B cell (primary cell): ENCODE measurements at regions not wholly inside any gene's neighbourhood (a gene's known extent, or its start where the extent isn't known, plus 50 kb on each side); places are given as distances from the start of the nearest gene placed in this dataset.

ENCODE experiments used
- ATAC-seq: fragments of 200-7000 bp; cut with Tn5 transposase; one replicate; pipeline ENCODE4 v1.10.0; 2021; ENCODE audit warnings: low read depth, mild to moderate bottlenecking, moderate number of reproducible peaks, moderate library complexity
- CTCF ChIA-PET: fragments of 350-600 bp; sonication (Branson Sonifier 250); formaldehyde crosslinking; loops from one replicate; lab custom pipeline; 2021; ENCODE audit warnings: antibody characterized with exemption, inconsistent platforms; lab: Charles Lee
- POLR2A ChIA-PET: fragments of 350-600 bp; sonication (Branson Sonifier 250); formaldehyde crosslinking; loops from one replicate; lab custom pipeline; 2021; ENCODE audit warnings: antibody characterized with exemption; lab: Charles Lee
- DNase-seq: peaks from one replicate; pipeline ENCODE4 v3.0.0; 2013
- H2AFZ ChIP-seq: 2 replicates; pipeline ENCODE4 v1.6.1; 2012; ENCODE audit warnings: mild to moderate bottlenecking, low read depth, low read length; ENCODE audit not compliant: insufficient read depth, poor library complexity, severe bottlenecking
- H3K27ac ChIP-seq, 2 donors: 1 replicate in 1 of 2; 2 replicates in 1 of 2; pipeline ENCODE4 v1.5.1; 2012 to 2013; ENCODE audit warnings: low read length in 2 of 2, mild to moderate bottlenecking in 2 of 2, moderate library complexity in 1 of 2
- H3K27me3 ChIP-seq, 4 experiments: fragments of 200-600 bp in 1 of 4; sonication (generic) in 1 of 4; replicated peaks in 1 of 4; 1 replicate in 2 of 4; 2 replicates in 2 of 4; pipeline versions ENCODE4 v1.6.1 to v1.7.0; 2013 to 2016; ENCODE audit warnings: low read length in 3 of 4, mild to moderate bottlenecking in 2 of 4, mixed read lengths in 1 of 4, moderate library complexity in 1 of 4; ENCODE audit not compliant: insufficient read depth in 4 of 4, control insufficient read depth in 3 of 4; ENCODE audit errors: control extremely low read depth in 1 of 4
- H3K36me3 ChIP-seq, 2 experiments: replicated peaks in 1 of 2; 1 replicate in 1 of 2; 2 replicates in 1 of 2; pipeline versions ENCODE4 v1.6.1 to v1.7.1; 2013; ENCODE audit warnings: low read length in 1 of 2; ENCODE audit not compliant: insufficient read depth in 2 of 2, control insufficient read depth in 1 of 2; ENCODE audit errors: control extremely low read depth in 1 of 2, extremely low read depth in 1 of 2
- H3K4me1 ChIP-seq, 2 donors: fragments of 200-600 bp in 1 of 2; sonication (generic) in 1 of 2; 1 replicate in 1 of 2; 2 replicates in 1 of 2; pipeline versions ENCODE4 v1.5.1 to v1.6.1; 2013 to 2017; ENCODE audit warnings: low read length in 2 of 2; ENCODE audit not compliant: control insufficient read depth in 2 of 2, insufficient read depth in 2 of 2
- H3K4me2 ChIP-seq: replicated peaks from 2 replicates; pipeline ENCODE3; 2012; ENCODE audit warnings: mild to moderate bottlenecking, low read depth, low read length; ENCODE audit not compliant: poor library complexity, severe bottlenecking
- H3K4me3 ChIP-seq, 5 experiments: fragments of 200-600 bp in 1 of 5; sonication (generic) in 1 of 5; 1 replicate in 3 of 5; 2 replicates in 2 of 5; pipeline versions ENCODE4 v1.5.1 to v1.7.0; 2011 to 2016; ENCODE audit warnings: low read length in 4 of 5, mild to moderate bottlenecking in 4 of 5, low read depth in 2 of 5, control low read depth in 1 of 5, moderate library complexity in 1 of 5; ENCODE audit not compliant: insufficient read depth in 1 of 5; ENCODE audit errors: control extremely low read depth in 1 of 5, extremely low read depth in 1 of 5
- H3K79me2 ChIP-seq: fragments of 200-600 bp; sonication (generic); one replicate; pipeline ENCODE4 v1.6.0; 2016; ENCODE audit warnings: low read length; ENCODE audit not compliant: control insufficient read depth, insufficient read depth
- H3K9ac ChIP-seq: fragments of 200-600 bp; sonication (generic); 2 replicates; pipeline ENCODE4 v1.6.1; 2017; ENCODE audit warnings: mild to moderate bottlenecking, low read length, moderate library complexity
- H3K9me3 ChIP-seq, 3 donors: one replicate each; pipeline versions ENCODE4 v1.6.1 to v1.7.1; 2013; ENCODE audit warnings: low read length in 2 of 3; ENCODE audit not compliant: control insufficient read depth in 2 of 3, insufficient read depth in 1 of 3; ENCODE audit errors: control extremely low read depth in 1 of 3
- H4K20me1 ChIP-seq: 2 replicates; pipeline ENCODE4 v1.6.0; 2012; ENCODE audit warnings: mild to moderate bottlenecking, low read length; ENCODE audit not compliant: insufficient read depth, control insufficient read depth, poor library complexity, severe bottlenecking
- H3K27ac Mint-ChIP-seq: one replicate; pipeline ENCODE4 v1.8.0; 2021; ENCODE audit warnings: mixed read lengths
- H3K27me3 Mint-ChIP-seq: one replicate; pipeline ENCODE4 v1.8.0; 2021; ENCODE audit warnings: mixed read lengths
- H3K4me1 Mint-ChIP-seq: one replicate; pipeline ENCODE4 v1.8.0; 2021; ENCODE audit warnings: mixed read lengths
- H3K4me3 Mint-ChIP-seq: one replicate; pipeline ENCODE4 v1.8.0; 2021; ENCODE audit warnings: mixed read lengths
- H3K9me3 Mint-ChIP-seq: one replicate; pipeline ENCODE4 v1.8.0; 2022; ENCODE audit warnings: mixed read lengths; ENCODE audit not compliant: insufficient read depth
- EZH2 ChIP-seq: IDR thresholded peaks from 2 replicates; pipeline ENCODE4 v1.6.1; 2012; ENCODE audit warnings: borderline replicate concordance, low read depth, mild to moderate bottlenecking, moderate library complexity, low read length; ENCODE audit not compliant: insufficient read depth, poor library complexity, severe bottlenecking
- WGBS: methylation state at CpG from one replicate; pipeline ENCODE4 v1.1.5; 2013; ENCODE audit warnings: missing lambda C conversion rate; ENCODE audit not compliant: insufficient coverage; 5-methylcytosine and 5-hydroxymethylcytosine counted together
- intact Hi-C: fragments of 100-400 bp; cut with micrococcal nuclease; formaldehyde crosslinking; loops from one replicate; pipeline ENCODE4 v1.10.0; 2022
- TF ChIP-seq, protein P1 (sequence below): fragments of 200-600 bp; IDR thresholded peaks from one replicate; pipeline ENCODE4 v1.8.0; 2022; ENCODE audit warnings: antibody characterized with exemption, mild to moderate bottlenecking

DNA sequence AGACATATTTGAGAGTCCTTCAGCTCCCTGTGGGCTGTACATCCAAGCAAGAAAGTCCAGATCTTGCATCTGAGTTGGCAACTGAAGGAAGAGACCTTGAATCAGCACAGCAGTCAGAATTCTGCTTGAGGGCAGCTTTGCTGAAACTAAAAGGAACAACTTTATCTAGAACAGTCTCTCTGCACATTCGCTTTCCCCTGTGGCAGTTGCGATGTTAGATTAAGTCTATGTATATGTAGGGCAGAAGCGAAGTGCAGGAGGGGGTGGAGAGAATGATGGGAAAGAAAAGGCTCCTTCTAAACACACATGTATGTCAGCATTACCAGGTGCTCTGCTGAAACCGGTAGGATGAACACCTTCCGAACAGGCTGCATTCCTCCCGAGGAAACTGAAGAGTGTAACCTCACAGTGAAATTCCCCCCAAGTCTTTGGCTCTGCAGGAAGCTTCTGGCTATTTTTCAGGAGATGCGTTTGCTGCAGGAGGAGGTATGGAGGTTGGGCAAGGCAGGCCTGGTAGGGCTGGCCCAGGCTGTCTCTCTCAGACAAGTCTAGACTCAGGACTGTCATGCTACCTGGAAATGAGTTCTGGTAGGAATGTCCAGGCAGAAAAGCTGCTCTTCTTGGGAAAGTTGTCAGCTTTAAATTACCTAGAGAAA lies 70.0 kb upstream of the ATL2 start:
- intact Hi-C loops = no loop called here
- POLR2A ChIA-PET = no interaction called here
- peaks cover 0 to 6% (median 0%) of the 10 kb centered on the region in 4 experiments for H3K27me3 ChIP-seq
- no peak for TF ChIP-seq EZH2
- TF ChIP-seq, protein P1, sequence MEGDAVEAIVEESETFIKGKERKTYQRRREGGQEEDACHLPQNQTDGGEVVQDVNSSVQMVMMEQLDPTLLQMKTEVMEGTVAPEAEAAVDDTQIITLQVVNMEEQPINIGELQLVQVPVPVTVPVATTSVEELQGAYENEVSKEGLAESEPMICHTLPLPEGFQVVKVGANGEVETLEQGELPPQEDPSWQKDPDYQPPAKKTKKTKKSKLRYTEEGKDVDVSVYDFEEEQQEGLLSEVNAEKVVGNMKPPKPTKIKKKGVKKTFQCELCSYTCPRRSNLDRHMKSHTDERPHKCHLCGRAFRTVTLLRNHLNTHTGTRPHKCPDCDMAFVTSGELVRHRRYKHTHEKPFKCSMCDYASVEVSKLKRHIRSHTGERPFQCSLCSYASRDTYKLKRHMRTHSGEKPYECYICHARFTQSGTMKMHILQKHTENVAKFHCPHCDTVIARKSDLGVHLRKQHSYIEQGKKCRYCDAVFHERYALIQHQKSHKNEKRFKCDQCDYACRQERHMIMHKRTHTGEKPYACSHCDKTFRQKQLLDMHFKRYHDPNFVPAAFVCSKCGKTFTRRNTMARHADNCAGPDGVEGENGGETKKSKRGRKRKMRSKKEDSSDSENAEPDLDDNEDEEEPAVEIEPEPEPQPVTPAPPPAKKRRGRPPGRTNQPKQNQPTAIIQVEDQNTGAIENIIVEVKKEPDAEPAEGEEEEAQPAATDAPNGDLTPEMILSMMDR = no peak
- no peak overlapping the region for H3K4me3 Mint-ChIP-seq
- H3K4me3 ChIP-seq = no peak overlapping the region
- ATAC-seq (no peak), DNase-seq (no peak)
- H3K36me3 ChIP-seq = no peaks in the 10 kb centered on the region
- H3K9me3 ChIP-seq = no peaks in the 10 kb centered on the region
- no peaks in the 10 kb centered on the region for H4K20me1 ChIP-seq
- no peak overlapping the region for H3K27ac Mint-ChIP-seq
- no peak overlapping the region for H3K9ac ChIP-seq
- peaks cover 21% of the 10 kb centered on the region for H3K27me3 Mint-ChIP-seq
- CTCF ChIA-PET = no interaction called here
- 84% methylated on average over 2 of the region's 7 CpGs for WGBS
- no peak overlapping the region for H3K27ac ChIP-seq
- H3K9me3 Mint-ChIP-seq = no peaks in the 10 kb centered on the region
- no peak overlapping the region for H2AFZ ChIP-seq
- H3K79me2 ChIP-seq = no peaks in the 10 kb centered on the region
- no peaks in the 10 kb centered on the region for H3K4me1 ChIP-seq
- no peaks in the 10 kb centered on the region for H3K4me1 Mint-ChIP-seq
- no peak overlapping the region for H3K4me2 ChIP-seq

DNA sequence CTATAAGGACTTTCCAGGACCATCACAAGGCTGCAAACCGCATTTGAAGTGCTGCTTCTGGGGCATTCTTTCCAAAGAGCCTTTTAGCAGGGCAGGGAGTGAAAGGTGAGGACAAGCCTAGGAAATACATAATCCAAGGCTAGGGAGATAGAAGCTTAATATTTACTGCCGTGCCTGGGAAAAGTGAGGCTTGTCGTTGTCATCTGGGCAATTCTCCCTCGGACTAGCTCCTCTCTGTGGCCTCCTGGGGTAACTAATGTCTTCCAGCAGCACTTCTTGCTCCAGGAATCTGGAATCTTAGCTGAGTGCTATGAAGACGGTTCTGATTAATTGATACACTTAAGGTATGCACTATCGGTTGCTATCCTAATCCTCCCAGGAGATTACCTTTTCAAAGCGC lies 69.3 kb upstream of the ATL2 start:
- WGBS = 65% methylated on average over 4 of the region's 7 CpGs

More for the DNA sequence above, 69.3 kb upstream of the ATL2 start:
- H3K4me1 ChIP-seq = no peaks in the 10 kb centered on the region
- POLR2A ChIA-PET = no interaction called here
- no peak overlapping the region for H3K4me3 ChIP-seq
- intact Hi-C loops = no loop called here
- H3K4me1 Mint-ChIP-seq = no peaks in the 10 kb centered on the region
- TF ChIP-seq, protein P1 = no peak
- no peak for TF ChIP-seq EZH2
- H3K27me3 ChIP-seq = peaks cover 0 to 6% (median 0%) of the 10 kb centered on the region in 4 experiments
- H3K4me2 ChIP-seq = no peak overlapping the region
- no peak overlapping the region for H3K27ac Mint-ChIP-seq
- H3K9ac ChIP-seq = no peak overlapping the region
- CTCF ChIA-PET = no interaction called here
- no peaks in the 10 kb centered on the region for H4K20me1 ChIP-seq
- H3K9me3 Mint-ChIP-seq = no peaks in the 10 kb centered on the region
- DNase-seq (no peak), ATAC-seq (no peak)
- H3K36me3 ChIP-seq = no peaks in the 10 kb centered on the region
- H3K27me3 Mint-ChIP-seq = peaks cover 22% of the 10 kb centered on the region
- no peak overlapping the region for H2AFZ ChIP-seq
- H3K9me3 ChIP-seq = no peaks in the 10 kb centered on the region
- H3K79me2 ChIP-seq = no peaks in the 10 kb centered on the region
- no peak overlapping the region for H3K4me3 Mint-ChIP-seq
- no peak overlapping the region for H3K27ac ChIP-seq
